ENCODE measurements at regions not wholly inside any gene's neighbourhood (a gene's known extent, or its start where the extent isn't known, plus 50 kb on each side); places are given as distances from the start of the nearest gene placed in this dataset.

- TF ChIP-seq BHLHE40 (IDR thresholded peaks at IDR 0.05; ENCODE audit: low read depth, low read length) (no peak), CEBPB (IDR thresholded peaks at IDR 0.05; ENCODE audit: low read depth, low read length) (no peak), CTCF (conservative IDR thresholded peaks at IDR 0.05; ENCODE audit: low read depth, low read length) (no peak), POLR2A (IDR thresholded peaks at IDR 0.05; ENCODE audit: low read depth, low read length) (no peak), SMC3 (IDR thresholded peaks at IDR 0.05; ENCODE audit: low read depth, low read length) (no peak), MAFK (IDR thresholded peaks at IDR 0.05; ENCODE audit: low read depth, low read length) (no peak), CHD1 (IDR thresholded peaks at IDR 0.05; ENCODE audit: low read depth, low read length) (no peak)
Measured at GRCh38 chr4:95949808-95950207, 109.9 kb downstream of the PDHA2 start.
